ENCODE measurements at regions not wholly inside any gene's neighbourhood (a gene's known extent, or its start where the extent isn't known, plus 50 kb on each side); places are given as distances from the start of the nearest gene placed in this dataset.

- Histone ChIP-seq H3K4me3 (ENCODE audit: low read depth in 1 of 2, low read length in 2 of 2) (no peak overlapping the region), H3K79me2 (ENCODE audit: insufficient read depth, low read length) (no peaks in the 10 kb centered on the region), H3K4me1 (ENCODE audit: insufficient read depth, low read length) (peaks cover 9% of the 10 kb centered on the region), H3K27ac (ENCODE audit: low read length) (no peak overlapping the region), H3K9me3 (ENCODE audit: insufficient read depth, low read length, severe bottlenecking) (no peaks in the 10 kb centered on the region), H3K27me3 (ENCODE audit: insufficient read depth, low read length, poor library complexity) (no peaks in the 10 kb centered on the region), H3K36me3 (ENCODE audit: insufficient read depth, low read length) (no peaks in the 10 kb centered on the region), H4K20me1 (ENCODE audit: insufficient read depth, low read length) (no peaks in the 10 kb centered on the region), H2AFZ (ENCODE audit: low read depth, low read length) (no peak overlapping the region), H3K9ac (ENCODE audit: low read depth, low read length) (no peak overlapping the region), H3K4me2 (ENCODE audit: insufficient read depth, low read length) (no peak overlapping the region)
- no peak for TF ChIP-seq CTCF (IDR thresholded peaks at IDR 0.05; ENCODE audit: borderline replicate concordance, extremely low read depth, low read length, poor library complexity, severe bottlenecking)
- TF ChIP-seq EZH2 (IDR thresholded peaks at IDR 0.05; ENCODE audit: borderline replicate concordance, low read depth, low read length, severe bottlenecking): no peak
- no peak for DNase-seq
- ATAC-seq (ENCODE audit: insufficient read depth, low read depth): no peak
These were observed 294.3 kb upstream of the IRX1 start for GRCh38 chr5:3301306-3301705.

- H3K4me3 ChIP-seq (ENCODE audit: low read depth in 1 of 2, low read length in 2 of 2): no peak overlapping the region
- H3K9ac ChIP-seq (ENCODE audit: low read depth, low read length): no peak overlapping the region
- H3K79me2 ChIP-seq (ENCODE audit: insufficient read depth, low read length): no peaks in the 10 kb centered on the region
- peaks cover 9% of the 10 kb centered on the region for H3K4me1 ChIP-seq (ENCODE audit: insufficient read depth, low read length)
- no peaks in the 10 kb centered on the region for H4K20me1 ChIP-seq (ENCODE audit: insufficient read depth, low read length)
- H3K36me3 ChIP-seq (ENCODE audit: insufficient read depth, low read length): no peaks in the 10 kb centered on the region
- H2AFZ ChIP-seq (ENCODE audit: low read depth, low read length): no peak overlapping the region
- H3K4me2 ChIP-seq (ENCODE audit: insufficient read depth, low read length): no peak overlapping the region
- no peak overlapping the region for H3K27ac ChIP-seq (ENCODE audit: low read length)
- TF ChIP-seq CTCF (IDR thresholded peaks at IDR 0.05; ENCODE audit: borderline replicate concordance, extremely low read depth, low read length, poor library complexity, severe bottlenecking): no peak
- ATAC-seq (ENCODE audit: insufficient read depth, low read depth) (no peak), DNase-seq (no peak)
- H3K27me3 ChIP-seq (ENCODE audit: insufficient read depth, low read length, poor library complexity): no peaks in the 10 kb centered on the region
- no peaks in the 10 kb centered on the region for H3K9me3 ChIP-seq (ENCODE audit: insufficient read depth, low read length, severe bottlenecking)
These were observed 294.9 kb upstream of the IRX1 start for GRCh38 chr5:3300726-3301125.

- H3K27ac ChIP-seq (ENCODE audit: low read length): no peak overlapping the region
- no peak overlapping the region for H2AFZ ChIP-seq (ENCODE audit: low read depth, low read length)
- TF ChIP-seq CTCF (IDR thresholded peaks at IDR 0.05; ENCODE audit: borderline replicate concordance, extremely low read depth, low read length, poor library complexity, severe bottlenecking) (no peak), EZH2 (IDR thresholded peaks at IDR 0.05; ENCODE audit: borderline replicate concordance, low read depth, low read length, severe bottlenecking) (no peak)
- ATAC-seq (ENCODE audit: insufficient read depth, low read depth): no peak
- no peaks in the 10 kb centered on the region for H3K79me2 ChIP-seq (ENCODE audit: insufficient read depth, low read length)
- no peak overlapping the region for H3K4me3 ChIP-seq (ENCODE audit: low read depth in 1 of 2, low read length in 2 of 2)
- no peaks in the 10 kb centered on the region for H4K20me1 ChIP-seq (ENCODE audit: insufficient read depth, low read length)
- H3K9ac ChIP-seq (ENCODE audit: low read depth, low read length): no peak overlapping the region
- no peaks in the 10 kb centered on the region for H3K9me3 ChIP-seq (ENCODE audit: insufficient read depth, low read length, severe bottlenecking)
- H3K36me3 ChIP-seq (ENCODE audit: insufficient read depth, low read length): no peaks in the 10 kb centered on the region
- H3K4me2 ChIP-seq (ENCODE audit: insufficient read depth, low read length): no peak overlapping the region
- no peaks in the 10 kb centered on the region for H3K27me3 ChIP-seq (ENCODE audit: insufficient read depth, low read length, poor library complexity)
- no peak for DNase-seq
- peaks cover 9% of the 10 kb centered on the region for H3K4me1 ChIP-seq (ENCODE audit: insufficient read depth, low read length)
These were observed 296.2 kb upstream of the IRX1 start for GRCh38 chr5:3299441-3299840.

GRCh38 chr5:3297853-3298252 lies 297.8 kb upstream of the IRX1 start:
- Histone ChIP-seq H3K9me3 (ENCODE audit: insufficient read depth, low read length, severe bottlenecking) (no peaks in the 10 kb centered on the region), H4K20me1 (ENCODE audit: insufficient read depth, low read length) (no peaks in the 10 kb centered on the region), H3K9ac (ENCODE audit: low read depth, low read length) (no peak overlapping the region), H3K4me3 (ENCODE audit: low read depth in 1 of 2, low read length in 2 of 2) (no peak overlapping the region), H3K79me2 (ENCODE audit: insufficient read depth, low read length) (no peaks in the 10 kb centered on the region), H3K27me3 (ENCODE audit: insufficient read depth, low read length, poor library complexity) (no peaks in the 10 kb centered on the region), H2AFZ (ENCODE audit: low read depth, low read length) (no peak overlapping the region), H3K36me3 (ENCODE audit: insufficient read depth, low read length) (no peaks in the 10 kb centered on the region), H3K4me2 (ENCODE audit: insufficient read depth, low read length) (no peak overlapping the region), H3K27ac (ENCODE audit: low read length) (no peak overlapping the region), H3K4me1 (ENCODE audit: insufficient read depth, low read length) (peaks cover 8% of the 10 kb centered on the region)
- TF ChIP-seq CTCF (IDR thresholded peaks at IDR 0.05; ENCODE audit: borderline replicate concordance, extremely low read depth, low read length, poor library complexity, severe bottlenecking): no peak
- TF ChIP-seq EZH2 (IDR thresholded peaks at IDR 0.05; ENCODE audit: borderline replicate concordance, low read depth, low read length, severe bottlenecking): no peak
- no peak for ATAC-seq (ENCODE audit: insufficient read depth, low read depth)
- no peak for DNase-seq

All from DND-41 (cell line).